Ureter (tissue), 1 donor: ENCODE measurements at regions not wholly inside any gene's neighbourhood (a gene's known extent, or its start where the extent isn't known, plus 50 kb on each side); places are given as distances from the start of the nearest gene placed in this dataset.
A peak's percentile ranks its signal among the peaks of the same experiment; 100 is the strongest.
"Not testable (repeated sequence)": the region's sequence is repeated elsewhere in the genome, so short reads cannot be mapped to it uniquely, and the experiment has no call there.

Source experiments
- DNase-seq: peaks from one replicate; pipeline ENCODE4 v3.0.0-alpha.2; 2020; ENCODE audit warnings: low spot score
- donor health status: DM: yes; HTN: yes; CAD: no.

DNA sequence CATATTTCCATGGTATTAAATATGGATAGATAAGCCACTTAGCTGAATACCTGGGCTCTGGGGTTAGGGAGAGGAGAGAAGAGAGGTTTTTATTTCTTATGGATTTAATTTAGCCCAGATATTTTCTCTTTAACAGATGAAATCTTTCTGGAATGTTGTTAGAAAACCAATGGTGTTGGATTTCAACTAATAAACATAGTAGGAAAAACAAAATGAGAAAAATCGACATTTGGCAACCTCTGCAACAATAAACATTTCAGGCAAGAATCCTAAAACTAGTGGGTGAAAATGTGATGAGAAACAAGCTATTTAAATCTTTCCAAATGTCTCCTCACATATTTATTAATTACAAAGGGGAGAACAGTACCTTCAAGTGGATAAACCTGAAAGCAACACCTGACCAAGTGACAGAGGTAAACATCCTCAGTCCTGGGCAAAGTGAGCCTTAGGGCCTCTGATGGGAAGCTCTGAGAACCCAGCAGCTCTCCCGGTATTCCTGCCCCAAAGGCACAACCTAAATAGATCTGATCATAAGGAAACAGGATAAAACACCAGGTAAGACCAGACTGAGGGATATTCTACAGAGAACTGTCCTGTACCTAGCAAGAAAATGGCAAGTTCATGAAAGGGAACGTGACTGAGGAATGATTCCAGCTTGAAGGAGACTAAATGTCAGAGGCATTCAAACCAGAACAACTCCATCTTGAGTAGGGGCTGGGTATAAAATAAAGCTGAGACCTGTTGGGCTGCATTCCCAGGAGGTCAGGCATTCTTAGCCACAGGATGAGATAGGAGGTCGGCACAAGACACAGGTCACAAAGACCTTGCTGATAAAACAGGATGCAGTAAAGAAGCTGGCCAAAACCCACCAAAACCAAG lies 163.7 kb downstream of the ESM1 start:
- no peak for DNase-seq

DNA sequence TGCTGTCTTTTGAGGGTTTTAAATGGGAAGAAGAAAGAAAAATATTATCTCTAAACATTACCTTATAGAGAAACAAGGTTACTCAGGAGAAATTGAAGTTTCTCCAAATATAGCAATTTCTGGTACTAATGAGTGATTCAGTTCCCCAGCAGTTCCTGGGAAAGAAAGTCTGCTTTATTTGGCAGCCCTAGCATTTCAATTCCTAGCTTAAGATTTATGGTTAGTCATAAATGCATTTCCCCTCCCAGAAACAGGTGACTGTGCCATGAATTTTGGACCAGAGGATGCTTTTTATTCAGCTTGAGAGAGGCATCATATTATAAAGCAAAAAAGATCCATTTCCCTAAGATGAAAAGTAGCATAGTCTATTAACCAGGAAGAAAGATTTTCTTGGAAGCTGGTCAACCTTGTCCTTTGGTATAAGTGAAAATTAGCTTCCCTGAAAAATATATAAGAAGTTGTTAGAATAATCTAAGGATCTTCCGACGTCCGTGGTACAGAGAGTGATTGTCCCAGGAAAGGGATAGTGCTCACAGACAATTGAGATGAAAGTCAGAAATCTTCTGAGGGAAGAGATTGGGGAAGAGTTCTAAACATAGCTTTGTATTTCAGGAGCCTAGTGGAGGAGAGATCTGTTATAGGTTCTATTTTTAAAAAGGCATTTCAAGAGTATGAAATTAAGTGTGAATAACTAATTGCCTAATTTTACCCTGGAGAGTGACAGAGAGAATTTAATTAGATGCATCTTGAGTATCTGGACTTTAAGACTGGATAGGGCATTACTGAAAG lies 164.9 kb downstream of the ESM1 start:
- no peak for DNase-seq

DNA sequence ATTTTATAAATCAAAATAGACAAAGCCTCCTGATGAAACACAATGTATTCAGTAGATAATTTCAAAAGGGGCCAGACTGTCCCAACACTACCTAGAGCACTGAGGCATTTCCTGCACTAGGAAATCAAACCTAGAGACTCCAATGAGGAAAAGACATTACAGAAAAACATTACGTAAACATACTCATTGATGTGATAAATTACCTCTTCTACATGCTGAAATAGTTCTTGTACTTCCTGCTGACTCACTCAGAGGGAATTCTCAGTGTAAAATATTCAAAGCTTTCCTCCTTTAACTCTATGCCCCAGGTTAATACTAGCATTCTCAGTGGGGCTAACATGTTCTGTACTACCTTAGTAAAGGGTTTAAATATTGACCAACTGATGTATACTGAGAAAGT lies 178.0 kb downstream of the ESM1 start:
- no peak for DNase-seq

DNA sequence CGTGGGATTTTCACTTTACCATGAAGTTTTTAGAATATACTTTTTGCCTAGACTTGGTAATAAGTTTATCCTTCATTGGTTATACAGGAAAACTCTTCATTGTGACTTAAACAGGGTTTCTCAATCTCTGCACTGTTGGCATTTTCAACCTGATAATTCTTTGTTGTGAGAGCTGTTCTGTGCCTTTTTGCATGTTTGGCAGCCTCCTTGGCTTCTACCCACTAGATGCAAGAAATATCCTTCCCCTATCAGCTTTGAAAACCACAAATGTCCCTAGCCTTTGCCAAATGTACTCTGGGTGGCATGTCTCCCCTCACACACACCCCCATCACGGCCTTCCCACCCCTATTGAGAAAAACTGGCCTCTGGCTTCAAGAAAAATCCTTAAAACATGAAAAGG lies 180.9 kb downstream of the ESM1 start:
- DNase-seq, result no peak

DNA sequence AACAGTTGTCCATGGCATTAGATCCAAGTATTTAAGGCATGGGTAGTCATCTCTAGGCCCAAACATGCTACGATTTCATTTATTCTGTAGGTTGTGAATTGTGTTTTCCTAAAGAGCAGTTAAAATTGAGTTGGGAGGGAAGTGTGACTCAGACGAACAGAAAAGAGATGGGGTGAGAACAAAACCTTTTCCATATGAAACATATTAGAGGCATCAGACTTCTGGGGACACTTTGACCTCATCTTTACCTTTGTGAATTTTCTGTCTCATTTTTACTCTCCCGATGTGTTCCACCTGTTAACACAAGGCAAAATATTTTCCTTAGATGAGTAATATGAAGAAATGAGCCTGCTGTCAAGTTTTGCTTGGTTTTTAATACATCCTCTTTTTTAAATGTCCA lies 181.3 kb downstream of the ESM1 start:
- no peak for DNase-seq

DNA sequence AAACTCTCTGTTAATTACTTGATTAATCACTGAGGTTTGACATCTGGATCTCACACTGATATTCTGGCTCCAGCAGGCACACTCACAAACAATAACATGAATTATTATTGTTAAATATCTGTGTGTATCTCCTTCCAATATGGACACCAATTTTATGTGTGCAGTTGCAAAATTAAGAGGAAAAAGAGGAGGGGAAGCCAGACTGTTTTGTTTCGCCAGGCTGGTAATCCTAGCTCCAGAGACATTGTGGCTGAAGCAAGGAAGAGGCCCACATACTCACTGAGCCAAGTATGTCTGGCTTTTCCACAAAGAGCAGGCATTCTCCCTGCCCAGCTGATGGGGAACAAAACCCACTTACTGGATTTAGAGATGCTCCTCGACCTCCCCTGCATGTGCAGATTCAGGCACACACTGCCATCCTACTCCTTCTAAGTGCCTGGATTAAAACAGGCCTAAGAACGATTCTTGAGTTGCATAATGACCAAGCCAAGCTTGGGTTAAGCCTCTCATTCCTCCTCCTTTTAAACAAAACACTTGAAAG lies 181.9 kb downstream of the ESM1 start:
- DNase-seq, result no peak

DNA sequence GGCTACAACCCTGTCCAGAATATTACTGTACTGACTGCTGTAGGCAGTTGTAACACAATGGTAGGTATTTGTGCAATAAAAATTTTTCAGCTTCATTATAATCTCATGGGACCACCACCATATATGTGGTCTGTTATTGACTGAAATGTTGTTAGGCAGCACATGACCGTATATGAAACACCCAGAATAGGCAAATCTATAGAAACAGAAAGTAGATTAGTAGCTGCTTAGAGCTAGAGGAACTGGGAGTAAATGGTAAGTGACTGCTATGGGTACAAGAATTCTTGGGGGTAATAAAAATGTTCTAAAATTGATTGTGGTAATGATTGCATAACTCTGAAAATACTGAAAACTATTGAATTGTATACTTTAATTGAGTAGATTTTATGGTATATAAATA lies 185.7 kb downstream of the ESM1 start:
- DNase-seq, result no peak

DNA sequence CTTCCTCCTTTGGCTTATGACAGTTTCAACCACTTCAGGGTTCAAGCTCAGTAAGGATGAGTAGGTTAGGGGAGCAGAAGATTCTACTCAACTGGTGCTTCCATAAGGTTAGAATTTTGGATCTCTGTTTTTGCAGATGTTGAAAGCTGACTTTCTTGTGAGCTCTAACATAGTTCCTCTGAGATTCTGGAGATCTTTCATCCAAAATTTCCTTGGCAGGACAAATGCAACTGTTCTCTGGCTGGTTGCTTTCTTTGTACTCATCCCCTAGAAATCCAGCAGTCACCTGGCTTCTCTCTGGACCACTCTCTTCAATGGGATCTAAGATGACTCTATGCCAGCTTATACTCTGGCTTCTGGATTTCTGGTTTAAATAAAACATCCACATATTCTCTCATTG lies 189.6 kb downstream of the ESM1 start:
- DNase-seq, result no peak

DNA sequence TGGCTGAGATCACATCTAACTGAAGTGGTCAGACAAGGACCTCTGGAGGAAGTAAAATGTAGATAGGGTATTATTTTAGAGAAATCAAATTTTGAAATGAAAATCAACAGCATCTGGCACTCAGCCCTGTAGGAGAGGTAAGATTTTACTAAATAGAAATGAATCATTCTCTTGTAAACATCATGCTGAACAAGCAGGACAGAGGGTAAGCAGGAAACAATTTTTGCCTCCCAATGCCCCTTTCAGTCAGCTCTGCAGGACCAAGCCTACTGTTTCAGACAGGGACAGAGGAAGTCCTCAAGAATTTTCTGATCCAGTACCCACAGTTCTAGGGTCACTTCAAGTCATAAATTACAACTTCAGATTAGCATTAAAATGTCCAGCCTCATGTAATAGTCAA lies 190.1 kb downstream of the ESM1 start:
- DNase-seq, result no peak

DNA sequence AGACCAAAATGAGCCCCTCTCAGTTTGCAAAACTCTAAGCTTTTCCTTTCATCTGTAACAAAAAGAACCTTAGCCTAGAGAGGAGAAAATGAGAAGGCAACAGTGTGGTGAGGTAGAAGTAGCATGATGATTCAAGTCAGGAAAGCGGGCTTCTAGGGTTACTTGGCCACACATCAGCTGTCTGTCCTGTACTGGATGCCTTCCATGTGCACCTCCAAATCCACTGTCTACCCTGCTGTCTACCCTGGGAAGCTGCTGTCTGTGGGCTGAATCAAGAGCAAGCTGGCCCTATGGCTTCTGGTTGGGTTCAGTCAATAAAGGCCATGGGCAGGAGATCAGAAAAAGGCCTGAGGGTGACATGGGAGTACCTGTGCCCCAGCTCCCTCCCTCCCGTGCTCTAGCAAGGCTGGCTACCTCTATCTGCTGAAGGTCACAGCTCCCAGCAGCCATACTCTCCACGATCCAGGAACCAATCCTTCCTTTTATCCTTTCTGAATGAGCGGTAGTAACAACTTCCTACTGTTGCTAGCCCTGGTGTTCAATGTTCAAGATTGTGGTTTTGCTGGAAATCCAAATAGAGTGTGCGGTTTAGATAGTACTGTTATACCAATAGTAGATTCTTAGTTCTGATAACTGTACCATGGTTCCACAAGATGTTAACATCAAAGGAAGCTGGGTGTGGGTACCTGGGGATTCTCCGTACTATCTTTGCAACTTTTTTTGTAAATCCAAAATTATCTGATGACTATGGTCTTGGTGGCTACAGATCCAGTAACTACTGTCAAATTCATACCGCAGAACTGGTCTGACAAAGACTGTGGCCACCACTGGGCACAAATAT lies 191.0 kb downstream of the ESM1 start:
- DNase-seq, result no peak

DNA sequence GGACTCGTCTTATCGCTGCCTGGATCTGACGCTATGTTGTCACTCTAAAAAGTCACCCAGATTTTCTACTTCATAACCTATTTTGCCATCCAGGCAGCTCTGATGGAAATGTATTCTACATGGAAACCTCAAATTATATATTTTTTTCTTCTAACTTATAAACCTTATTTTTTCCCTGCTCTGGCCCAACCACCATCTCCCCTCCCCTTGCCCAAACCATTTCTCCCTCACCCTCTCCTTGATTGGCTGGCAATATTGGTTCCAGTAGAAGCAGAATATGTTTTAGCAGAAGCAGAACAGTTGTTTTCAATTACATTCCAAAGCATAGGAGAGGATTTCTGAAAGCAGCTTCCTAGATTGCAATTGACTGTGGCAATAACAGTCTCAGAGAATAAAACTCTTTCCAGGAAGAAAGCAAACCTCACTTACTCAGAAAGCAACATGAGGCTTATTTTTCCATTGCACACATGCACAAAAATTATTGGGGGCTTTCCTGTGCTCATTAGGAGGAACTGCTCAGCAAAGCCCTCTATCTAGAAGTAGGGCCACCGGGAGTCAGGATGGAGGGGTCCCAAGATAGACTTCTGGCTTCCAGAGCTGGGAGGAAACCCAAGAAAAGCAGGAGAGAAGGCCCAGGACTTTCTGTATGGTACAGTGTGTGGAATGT lies 191.8 kb downstream of the ESM1 start:
- no peak for DNase-seq

DNA sequence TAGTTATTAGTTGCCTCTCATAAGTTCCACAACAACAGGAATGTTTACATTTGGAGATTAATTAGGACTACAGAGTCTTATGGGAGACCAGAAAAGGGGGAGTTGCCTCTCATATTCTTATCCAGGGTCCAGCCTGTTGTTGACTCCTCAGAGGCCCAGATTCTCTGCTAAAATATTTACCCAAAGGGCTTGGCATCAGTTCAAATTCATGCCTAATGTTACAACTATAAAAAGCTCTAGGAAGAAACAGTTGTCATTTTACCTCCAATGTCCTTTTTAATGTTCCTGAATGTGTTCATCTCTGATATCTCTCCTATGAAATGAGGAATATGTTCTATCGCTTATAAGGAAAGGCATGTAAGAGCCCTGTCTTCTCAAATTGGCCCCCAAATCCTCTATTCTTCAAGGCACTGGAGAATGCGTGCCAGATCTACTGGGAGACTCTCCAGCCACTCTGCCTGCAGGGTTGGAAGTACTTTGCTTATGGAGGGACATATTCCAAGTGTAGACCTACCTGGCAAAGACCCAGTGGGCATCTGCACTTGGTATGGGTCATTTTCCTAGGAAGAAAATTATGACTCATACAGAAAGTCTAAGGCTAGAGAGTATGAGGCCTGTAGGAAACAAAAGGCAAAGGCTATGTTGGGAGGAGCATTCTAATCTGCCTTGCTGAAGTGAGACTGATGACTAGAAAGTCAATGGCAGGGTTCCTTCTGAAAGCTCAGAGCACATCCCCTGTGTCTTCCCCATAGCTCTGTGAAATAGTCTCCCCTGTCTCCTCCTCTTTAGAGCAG lies 192.6 kb downstream of the ESM1 start:
- no peak for DNase-seq

DNA sequence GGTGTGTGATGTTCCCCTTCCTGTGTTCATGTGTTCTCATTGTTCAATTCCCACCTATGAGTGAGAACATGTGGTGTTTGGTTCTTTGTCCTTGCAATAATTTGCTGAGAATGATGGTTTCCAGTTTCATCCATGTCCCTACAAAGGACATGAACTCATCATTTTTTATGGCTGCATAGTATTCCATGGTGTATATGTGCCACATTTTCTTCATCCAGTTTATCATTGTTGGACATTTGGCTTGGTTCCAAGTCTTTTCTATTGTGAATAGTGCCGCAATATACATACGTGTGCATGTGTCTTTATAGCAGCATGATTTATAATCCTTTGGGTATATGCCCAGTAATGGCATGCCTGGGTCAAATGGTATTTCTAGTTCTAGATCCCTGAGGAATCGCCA lies 197.5 kb downstream of the ESM1 start:
- not testable (repeated sequence) for DNase-seq

DNA sequence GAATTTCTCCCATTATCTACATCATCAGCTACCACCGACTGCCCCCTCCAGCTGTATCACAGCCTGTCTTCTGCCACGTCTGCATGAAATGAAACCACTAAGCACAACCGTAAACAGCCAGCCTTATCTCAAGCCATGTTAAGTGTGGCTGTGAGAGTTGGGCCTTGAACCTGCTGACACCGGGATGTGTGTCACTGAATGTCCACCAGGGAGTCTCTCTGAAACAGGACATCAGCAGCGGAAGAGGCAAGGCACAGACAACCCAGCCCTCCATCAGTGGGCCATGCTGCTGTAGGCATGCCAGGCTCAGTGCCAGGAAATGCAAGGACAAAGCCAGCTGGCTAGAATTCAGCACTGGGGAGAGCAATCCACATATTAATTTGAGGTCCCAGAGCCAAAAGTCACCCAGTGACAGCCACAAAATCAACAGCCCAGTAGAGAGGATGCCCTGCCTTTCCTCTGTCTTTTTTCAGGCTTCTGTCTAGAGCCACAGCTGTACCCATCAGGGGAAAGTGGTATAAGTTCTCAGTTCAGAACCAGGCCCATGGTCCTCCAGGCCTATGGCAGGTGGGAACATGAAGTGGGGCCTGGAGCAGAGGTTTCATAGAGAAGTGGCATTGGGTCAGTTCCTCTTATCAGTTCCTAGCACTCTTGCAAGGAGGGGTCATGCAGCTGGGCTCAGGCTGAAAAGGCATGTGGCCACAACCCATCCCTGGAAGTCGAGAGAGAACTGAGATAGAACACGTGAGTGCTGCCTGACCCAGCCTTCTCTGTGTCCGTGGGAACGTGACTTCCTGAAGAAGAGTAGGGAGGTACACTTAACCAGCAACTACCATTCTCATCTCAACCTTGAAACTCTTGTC lies 199.4 kb downstream of the ESM1 start:
- DNase-seq, result peak; percentile 50

DNA sequence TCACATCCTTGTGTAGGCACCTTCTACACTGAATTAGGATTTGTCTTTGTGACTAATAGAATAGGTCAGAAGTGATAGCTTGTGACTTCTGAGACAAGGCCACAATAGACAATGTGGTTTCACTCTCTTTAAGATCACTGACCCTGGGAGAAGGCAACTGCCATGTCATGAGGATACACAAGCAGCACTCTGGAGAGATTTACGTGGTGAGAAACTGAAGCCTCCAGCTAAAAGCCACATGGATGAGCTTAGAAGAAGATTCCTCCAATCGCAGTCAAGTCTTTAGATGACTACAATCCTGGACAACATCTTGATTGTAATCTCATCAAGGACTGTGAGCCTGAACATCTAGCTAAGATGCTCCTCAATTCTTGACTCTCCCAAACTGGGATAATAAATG lies 206.6 kb downstream of the ESM1 start:
- no peak for DNase-seq

DNA sequence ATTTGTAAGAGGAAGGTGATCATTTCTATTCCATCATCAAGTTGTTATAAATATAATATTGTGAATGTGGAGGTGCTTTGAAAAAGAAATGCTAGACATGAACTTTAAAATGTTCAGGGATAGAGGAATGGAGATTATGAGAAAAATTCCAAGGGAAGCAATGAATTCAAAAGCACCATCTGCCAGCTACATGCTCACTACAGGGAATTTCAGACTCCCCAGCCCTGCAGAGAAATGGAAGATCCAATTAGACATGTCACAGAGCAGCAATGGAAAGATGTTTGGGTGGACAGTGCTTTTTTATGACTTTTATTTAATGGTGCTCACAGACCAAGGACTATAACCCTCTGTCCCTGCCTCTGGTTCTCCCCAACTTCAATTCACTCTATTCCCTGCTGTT lies 209.7 kb downstream of the ESM1 start:
- DNase-seq, result no peak

DNA sequence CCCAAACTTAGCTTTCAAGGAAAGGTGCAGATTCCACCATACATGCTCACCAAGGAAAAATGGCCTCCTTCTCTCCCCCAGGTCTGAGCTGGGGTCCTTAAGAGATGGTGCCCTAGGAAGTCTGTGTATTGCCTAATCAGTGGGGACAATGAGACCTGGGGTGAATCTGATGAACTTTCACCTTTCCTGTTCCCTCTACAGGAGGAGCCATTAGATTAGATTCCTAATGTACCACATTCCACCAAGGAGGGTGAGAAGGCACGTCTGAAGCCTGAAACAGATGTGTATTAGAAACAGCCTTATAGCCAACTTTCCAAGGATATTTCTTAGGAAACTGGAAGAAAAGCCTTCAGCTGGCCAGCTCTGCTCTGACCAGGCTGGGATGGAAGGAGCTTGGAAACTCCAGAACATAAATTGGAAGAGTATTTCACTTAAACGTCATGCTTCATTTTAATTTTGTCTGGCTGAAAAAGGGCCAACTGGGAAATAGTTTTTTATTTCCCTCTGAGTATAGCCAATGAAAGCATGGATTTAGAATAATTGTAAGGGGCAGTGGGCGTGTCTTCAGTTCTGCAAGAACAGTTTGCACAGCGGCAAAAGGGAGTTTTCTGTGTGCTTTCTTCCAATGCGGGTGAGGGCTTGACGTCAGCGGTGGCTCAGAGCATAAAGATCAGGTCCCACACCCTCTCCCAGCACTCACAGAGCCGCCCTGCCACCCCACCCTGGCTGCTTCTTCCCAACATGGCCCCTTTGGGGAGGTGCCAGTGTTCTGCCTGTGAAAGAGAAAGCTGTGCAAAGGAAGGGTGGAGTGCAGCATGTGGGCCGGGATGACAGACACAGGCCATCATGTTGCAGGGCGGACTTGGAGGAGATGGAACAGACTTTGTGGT lies 210.9 kb downstream of the ESM1 start:
- peak; percentile 56 for DNase-seq

DNA sequence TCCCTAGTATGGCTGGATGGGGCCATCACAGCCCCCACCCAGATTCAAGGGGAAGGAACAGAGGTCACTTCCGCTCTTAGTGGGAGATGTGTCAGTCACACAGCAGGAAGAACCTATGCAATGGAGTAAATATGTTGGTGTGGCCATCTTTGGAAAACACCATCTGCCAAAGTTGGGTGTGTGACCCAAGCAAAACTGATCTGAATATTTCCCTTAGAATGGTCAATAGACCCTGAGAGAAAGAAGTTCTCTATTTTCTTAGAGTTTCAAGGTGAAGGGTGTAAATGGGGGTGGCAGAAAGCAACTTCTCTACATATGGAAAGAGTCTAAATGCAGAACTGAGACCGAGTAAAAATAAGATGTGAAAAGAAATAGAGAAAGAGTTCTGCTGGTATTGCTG lies 212.7 kb downstream of the ESM1 start:
- DNase-seq, result no peak

DNA sequence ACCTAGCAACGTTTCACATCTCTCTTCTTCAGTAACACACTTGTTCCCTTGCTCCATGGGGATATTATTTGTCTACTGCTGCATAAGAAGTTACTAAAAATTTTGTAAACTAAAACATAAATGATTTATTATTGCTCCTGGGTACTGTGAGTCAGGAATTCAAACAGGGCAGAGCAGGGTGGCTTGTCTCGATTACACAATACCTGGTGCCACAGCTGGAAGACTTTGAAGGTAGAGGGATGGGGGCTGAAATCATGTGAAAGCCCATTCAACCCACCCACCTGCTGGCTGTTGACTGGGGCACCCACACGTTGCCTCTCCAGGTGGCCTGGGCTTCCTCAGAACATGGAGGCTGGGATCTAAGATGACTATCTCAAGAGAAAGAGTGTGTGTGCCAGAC lies 213.2 kb downstream of the ESM1 start:
- no peak for DNase-seq
